ENCODE measurements at regions not wholly inside any gene's neighbourhood (a gene's known extent, or its start where the extent isn't known, plus 50 kb on each side); places are given as distances from the start of the nearest gene placed in this dataset.
A peak's percentile ranks its signal among the peaks of the same experiment; 100 is the strongest.
"Not testable (repeated sequence)": the region's sequence is repeated elsewhere in the genome, so short reads cannot be mapped to it uniquely, and the experiment has no call there.

DNA sequence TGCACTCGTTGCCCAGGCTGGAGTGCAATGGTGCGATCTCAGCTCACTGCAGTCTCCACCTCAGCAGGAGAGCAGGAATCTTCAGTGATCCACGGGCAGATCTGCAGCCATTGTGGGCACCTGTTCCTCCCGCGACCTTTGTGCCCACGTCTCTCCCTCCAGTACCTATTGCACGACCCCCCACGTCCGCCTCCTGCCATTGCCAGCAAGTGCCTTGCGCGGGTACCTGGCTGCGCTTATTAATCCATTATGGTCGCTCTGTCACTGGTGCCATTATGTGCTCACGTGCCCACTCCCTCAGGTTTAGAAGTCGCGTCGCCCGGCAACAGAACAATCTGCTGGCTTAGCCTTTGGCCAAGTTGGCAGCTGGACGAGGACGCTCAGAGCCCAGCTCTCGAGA lies 146.2 kb upstream of the C1QTNF3 start:
- not testable (repeated sequence) for DNase-seq (ENCODE audit: low spot score)

DNA sequence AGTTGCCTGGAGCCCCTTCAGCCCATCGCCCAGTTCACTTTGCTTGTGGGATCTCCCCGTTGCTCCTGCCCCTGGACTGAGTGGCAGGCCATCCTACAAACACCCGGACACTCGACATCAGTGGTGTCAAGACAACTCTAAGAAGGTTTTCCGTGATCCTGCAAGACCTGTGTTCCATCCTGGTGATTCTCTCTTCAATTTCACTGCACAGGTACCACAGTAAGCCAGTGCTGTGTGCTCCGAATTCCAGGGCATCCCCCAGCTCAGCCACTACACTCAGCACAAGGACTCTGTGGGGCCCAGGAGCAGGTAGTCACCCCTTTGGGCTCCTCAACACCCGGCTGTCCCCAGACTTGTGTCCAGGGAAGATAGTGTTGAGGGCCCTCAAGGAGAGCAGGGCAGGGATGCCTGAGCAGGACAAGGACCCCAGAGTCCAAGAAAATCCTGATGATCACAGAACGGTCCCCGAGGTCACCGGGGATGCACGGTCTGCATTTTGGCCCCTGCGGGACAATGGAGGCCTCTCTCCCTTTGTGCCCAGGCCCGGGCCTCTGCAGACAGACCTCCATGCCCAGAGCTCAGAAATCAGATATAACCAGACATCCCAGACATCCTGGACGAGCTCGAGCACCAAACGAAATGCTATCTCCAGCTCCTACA lies 146.9 kb upstream of the C1QTNF3 start:
- not testable (repeated sequence) for DNase-seq (ENCODE audit: low spot score)

DNA sequence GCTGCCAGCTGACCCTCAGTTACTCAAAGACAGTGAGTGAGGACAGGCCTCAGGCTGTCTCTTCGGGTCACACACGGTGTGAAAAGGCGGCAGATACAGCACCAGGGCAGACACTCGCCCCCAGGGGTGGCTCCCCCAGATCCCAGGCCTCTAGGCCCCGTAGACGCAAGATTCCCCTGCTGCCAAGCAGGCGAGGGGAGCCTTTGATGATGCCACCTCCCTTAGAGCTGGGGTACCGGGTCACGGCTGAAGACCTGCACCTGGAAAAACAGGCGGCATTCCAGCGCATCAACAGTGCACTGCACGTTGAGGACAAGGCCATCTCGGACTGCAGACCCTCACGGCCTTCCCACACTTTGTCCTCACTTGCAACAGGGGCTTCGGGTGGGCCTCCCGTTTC lies 147.5 kb upstream of the C1QTNF3 start:
- not testable (repeated sequence) for DNase-seq (ENCODE audit: low spot score)

- not testable (repeated sequence) for DNase-seq (ENCODE audit: low spot score)
Observed at GRCh38 chr5:34191279-34191744, 148.3 kb upstream of the C1QTNF3 start.

DNA sequence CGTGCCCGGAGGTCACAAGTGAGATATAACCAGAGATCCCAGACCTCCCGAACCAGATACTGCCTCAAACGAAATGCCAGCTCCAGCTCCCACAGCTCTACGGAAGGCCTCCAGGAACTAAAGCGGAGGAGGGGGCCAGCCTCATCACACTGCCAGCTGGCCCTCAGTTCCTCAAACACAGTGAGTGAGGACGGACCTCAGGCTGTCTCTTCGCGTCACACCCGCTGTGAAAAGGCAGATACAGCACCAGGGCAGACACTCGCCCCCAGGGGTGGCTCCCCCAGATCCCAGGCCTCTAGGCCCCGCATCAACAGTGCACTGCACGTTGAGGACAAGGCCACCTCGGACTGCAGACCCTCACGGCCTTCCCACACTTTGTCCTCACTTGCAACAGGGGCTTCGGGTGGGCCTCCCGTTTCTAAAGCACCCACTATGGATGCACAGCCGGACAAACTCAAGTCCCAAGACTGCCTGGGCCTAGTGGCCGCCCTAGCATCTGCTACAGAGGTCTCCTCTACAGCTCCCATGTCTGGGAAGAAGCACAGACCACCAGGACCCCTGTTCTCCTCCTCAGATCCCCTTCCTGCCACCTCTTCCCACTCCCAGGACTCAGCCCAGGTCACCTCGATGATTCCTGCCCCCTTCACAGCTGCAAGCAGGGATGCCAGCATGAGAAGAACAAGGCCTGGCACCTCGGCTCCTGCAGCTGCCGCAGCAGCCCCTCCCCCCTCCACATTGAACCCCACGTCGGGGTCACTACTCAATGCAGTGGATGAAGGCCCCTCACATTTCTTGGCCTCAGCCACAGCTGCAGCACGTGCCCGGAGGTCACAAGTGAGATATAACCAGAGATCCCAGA lies 149.3 kb upstream of the C1QTNF3 start:
- DNase-seq (ENCODE audit: low spot score): not testable (repeated sequence)

DNA sequence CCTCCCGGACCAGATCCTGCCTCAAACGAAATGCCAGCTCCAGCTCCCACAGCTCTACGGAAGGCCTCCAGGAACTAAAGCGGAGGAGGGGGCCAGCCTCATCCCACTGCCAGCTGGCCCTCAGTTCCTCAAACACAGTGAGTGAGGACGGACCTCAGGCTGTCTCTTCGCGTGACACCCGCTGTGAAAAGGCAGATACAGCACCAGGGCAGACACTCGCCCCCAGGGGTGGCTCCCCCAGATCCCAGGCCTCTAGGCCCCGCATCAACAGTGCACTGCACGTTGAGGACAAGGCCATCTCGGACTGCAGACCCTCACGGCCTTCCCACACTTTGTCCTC lies 149.9 kb upstream of the C1QTNF3 start:
- DNase-seq (ENCODE audit: low spot score): not testable (repeated sequence)

DNA sequence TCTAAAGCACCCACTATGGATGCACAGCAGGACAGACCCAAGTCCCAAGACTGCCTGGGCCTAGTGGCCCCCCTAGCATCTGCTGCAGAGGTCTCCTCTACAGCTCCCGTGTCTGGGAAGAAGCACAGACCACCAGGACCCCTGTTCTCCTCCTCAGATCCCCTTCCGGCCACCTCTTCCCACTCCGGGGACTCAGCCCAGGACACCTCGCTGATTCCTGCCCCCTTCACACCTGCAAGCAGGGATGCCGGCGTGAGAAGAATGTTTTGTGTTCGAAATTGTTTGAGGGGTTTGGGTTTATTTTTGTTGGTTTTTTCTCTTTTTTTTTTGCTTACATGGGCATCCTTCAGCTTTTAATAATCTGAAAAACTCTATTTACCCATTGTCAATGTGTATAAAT lies 150.3 kb upstream of the C1QTNF3 start:
- DNase-seq (ENCODE audit: low spot score): not testable (repeated sequence)

- DNase-seq (ENCODE audit: low spot score): not testable (repeated sequence)
Observed at GRCh38 chr5:34193804-34194203, 150.8 kb upstream of the C1QTNF3 start.

- DNase-seq (ENCODE audit: low spot score): not testable (repeated sequence)
Observed at GRCh38 chr5:34196091-34196490, 153.1 kb upstream of the C1QTNF3 start.

GRCh38 chr5:34205347-34205746 lies 162.3 kb upstream of the C1QTNF3 start:
- not testable (repeated sequence) for DNase-seq (ENCODE audit: low spot score)

- not testable (repeated sequence) for DNase-seq (ENCODE audit: low spot score)
Observed at GRCh38 chr5:34217386-34217785, 174.4 kb upstream of the C1QTNF3 start.

GRCh38 chr5:34221329-34222073 lies 178.5 kb upstream of the C1QTNF3 start:
- DNase-seq (ENCODE audit: low spot score): not testable (repeated sequence)

- DNase-seq (ENCODE audit: low spot score): not testable (repeated sequence)
Observed at GRCh38 chr5:34223158-34223557, 180.1 kb upstream of the C1QTNF3 start.

- DNase-seq (ENCODE audit: low spot score): not testable (repeated sequence)
Observed at GRCh38 chr5:34230402-34230801, 187.4 kb upstream of the C1QTNF3 start.

DNA sequence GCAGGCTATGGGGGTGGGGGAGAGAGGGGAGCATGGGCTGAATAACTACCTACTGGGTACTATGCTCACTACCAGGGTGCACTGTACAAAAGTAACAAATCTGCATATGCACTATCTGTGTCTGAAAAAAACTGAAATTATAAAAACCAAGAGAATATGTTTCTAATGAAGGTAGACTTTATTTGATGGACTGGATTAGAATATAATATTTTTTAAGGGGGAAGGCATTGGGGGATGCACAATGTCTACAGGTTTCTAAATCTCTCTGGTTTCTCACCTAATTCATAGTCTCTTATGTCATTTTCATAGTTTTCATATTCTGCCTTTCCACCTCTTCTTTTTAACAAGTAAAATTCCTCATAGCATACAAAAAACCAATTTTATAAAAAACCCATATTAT lies 200.8 kb upstream of the C1QTNF3 start:
- not testable (repeated sequence) for DNase-seq (ENCODE audit: low spot score)

DNA sequence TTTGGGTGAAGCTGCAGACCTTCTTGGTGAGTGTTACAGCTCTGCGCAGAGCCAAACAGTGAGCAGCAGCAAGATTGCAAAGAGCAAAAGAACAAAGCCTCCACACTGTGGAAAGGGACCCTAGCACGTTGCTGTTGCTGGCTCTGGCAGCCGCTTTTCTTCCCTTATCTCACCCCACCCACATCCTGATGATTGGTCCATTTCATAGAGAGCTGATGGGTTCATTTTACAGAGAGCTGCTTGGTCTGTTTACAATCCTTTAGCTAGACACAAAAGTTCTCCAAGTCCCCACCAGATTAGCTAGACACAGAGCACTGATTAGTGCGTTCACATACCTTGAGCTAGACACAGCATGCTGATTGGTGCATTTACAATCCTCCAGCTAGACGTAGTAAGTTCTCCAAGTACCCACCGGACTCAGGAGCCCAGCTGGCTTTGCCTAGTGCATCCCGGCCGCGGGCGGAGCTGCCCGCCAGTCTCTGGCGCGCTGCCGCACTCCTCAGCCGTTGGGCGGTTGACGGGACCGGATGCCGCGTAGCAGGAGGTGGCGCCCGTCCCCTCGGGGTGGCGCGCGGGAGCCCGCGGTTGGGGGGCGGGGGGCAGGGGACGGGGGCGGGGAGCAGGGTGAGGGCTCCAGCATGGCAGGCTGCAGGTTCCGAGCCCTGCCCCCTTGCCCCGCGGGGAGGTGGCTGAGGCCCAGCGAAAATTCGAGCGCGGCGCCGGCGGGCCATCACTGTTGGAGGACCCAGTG lies 201.4 kb upstream of the C1QTNF3 start:
- DNase-seq (ENCODE audit: low spot score): peak; percentile 4

- DNase-seq (ENCODE audit: low spot score): not testable (repeated sequence)
Observed at GRCh38 chr5:34245032-34245394, 202.0 kb upstream of the C1QTNF3 start.

DNA sequence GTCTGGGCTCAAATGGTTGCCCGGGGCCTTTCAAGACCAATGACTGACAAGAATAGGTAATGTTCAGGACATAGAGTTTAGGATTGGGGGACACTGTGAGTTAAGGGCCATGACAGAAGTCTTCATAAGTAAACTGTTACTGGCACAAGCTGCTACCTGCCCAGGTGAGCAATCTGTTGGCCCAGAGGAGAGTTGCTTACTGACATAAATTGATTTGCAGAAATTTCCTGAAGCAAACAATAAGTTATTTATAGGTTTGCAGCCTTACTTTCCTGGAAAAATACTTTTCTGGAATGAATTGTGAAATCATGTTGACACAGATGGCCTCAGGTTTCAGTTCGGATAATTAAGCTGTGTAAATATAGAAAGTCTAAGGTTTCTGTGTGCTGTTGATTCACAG lies 202.8 kb upstream of the C1QTNF3 start:
- not testable (repeated sequence) for DNase-seq (ENCODE audit: low spot score)

DNA sequence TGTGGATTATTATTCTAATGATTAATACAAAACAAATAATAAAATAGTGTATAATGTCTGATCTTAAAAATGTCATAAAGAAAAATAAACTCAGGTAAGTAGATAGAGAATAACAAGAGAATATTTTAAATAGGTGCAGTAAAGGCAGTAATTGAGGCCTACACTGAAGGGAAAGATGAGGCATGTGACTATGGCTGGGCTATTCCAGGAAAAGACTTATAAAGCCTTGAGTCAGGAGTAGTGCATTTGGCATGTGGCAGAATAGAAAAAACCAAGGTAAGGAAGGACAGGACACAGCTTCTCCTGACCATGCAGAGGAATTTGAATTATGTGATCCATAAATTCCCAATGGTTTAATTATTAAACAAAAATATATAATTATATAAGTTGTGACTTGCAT lies 215.6 kb upstream of the C1QTNF3 start:
- not testable (repeated sequence) for DNase-seq (ENCODE audit: low spot score)

- DNase-seq (ENCODE audit: low spot score): not testable (repeated sequence)
Observed at GRCh38 chr5:34261020-34261419, 218.0 kb upstream of the C1QTNF3 start.

GRCh38 chr5:34266151-34266550 lies 223.1 kb upstream of the C1QTNF3 start:
- DNase-seq (ENCODE audit: low spot score): not testable (repeated sequence)

DNA sequence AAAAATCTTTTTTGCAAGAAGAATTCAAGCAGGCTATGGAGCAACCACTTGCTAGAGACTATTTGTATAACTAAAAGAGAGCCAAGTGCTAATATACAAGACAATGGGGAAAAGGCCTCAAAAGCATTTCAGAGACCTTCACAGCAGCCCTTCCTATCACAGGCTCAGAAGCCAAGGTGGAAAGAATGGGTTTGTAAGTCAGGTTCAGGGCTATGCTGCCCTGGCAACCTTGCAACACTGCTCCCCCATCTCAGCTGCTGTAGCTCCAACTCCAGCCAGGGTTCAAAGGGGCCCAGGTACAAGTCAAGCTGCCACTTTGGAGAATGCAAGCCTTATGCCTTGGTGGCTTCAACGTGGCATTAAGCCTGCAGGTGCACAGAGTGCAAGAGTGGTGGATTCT lies 253.7 kb upstream of the C1QTNF3 start:
- not testable (repeated sequence) for DNase-seq (ENCODE audit: low spot score)
